B cell (primary cell): ENCODE measurements at regions not wholly inside any gene's neighbourhood (a gene's known extent, or its start where the extent isn't known, plus 50 kb on each side); places are given as distances from the start of the nearest gene placed in this dataset.

Experiments
- ATAC-seq: fragments of 200-7000 bp; cut with Tn5 transposase; one replicate; pipeline ENCODE4 v1.10.0; 2021; ENCODE audit warnings: low read depth, mild to moderate bottlenecking, moderate number of reproducible peaks, moderate library complexity
- CTCF ChIA-PET: fragments of 350-600 bp; sonication (Branson Sonifier 250); formaldehyde crosslinking; loops from one replicate; lab custom pipeline; 2021; ENCODE audit warnings: antibody characterized with exemption, inconsistent platforms; lab: Charles Lee
- POLR2A ChIA-PET: fragments of 350-600 bp; sonication (Branson Sonifier 250); formaldehyde crosslinking; loops from one replicate; lab custom pipeline; 2021; ENCODE audit warnings: antibody characterized with exemption; lab: Charles Lee
- DNase-seq: peaks from one replicate; pipeline ENCODE4 v3.0.0; 2013
- H2AFZ ChIP-seq: 2 replicates; pipeline ENCODE4 v1.6.1; 2012; ENCODE audit warnings: mild to moderate bottlenecking, low read depth, low read length; ENCODE audit not compliant: insufficient read depth, poor library complexity, severe bottlenecking
- H3K27ac ChIP-seq, 2 donors: 1 replicate in 1 of 2; 2 replicates in 1 of 2; pipeline ENCODE4 v1.5.1; 2012 to 2013; ENCODE audit warnings: low read length in 2 of 2, mild to moderate bottlenecking in 2 of 2, moderate library complexity in 1 of 2
- H3K27me3 ChIP-seq, 4 experiments: fragments of 200-600 bp in 1 of 4; sonication (generic) in 1 of 4; replicated peaks in 1 of 4; 1 replicate in 2 of 4; 2 replicates in 2 of 4; pipeline versions ENCODE4 v1.6.1 to v1.7.0; 2013 to 2016; ENCODE audit warnings: low read length in 3 of 4, mild to moderate bottlenecking in 2 of 4, mixed read lengths in 1 of 4, moderate library complexity in 1 of 4; ENCODE audit not compliant: insufficient read depth in 4 of 4, control insufficient read depth in 3 of 4; ENCODE audit errors: control extremely low read depth in 1 of 4
- H3K36me3 ChIP-seq, 2 experiments: replicated peaks in 1 of 2; 1 replicate in 1 of 2; 2 replicates in 1 of 2; pipeline versions ENCODE4 v1.6.1 to v1.7.1; 2013; ENCODE audit warnings: low read length in 1 of 2; ENCODE audit not compliant: insufficient read depth in 2 of 2, control insufficient read depth in 1 of 2; ENCODE audit errors: control extremely low read depth in 1 of 2, extremely low read depth in 1 of 2
- H3K4me1 ChIP-seq, 2 donors: fragments of 200-600 bp in 1 of 2; sonication (generic) in 1 of 2; 1 replicate in 1 of 2; 2 replicates in 1 of 2; pipeline versions ENCODE4 v1.5.1 to v1.6.1; 2013 to 2017; ENCODE audit warnings: low read length in 2 of 2; ENCODE audit not compliant: control insufficient read depth in 2 of 2, insufficient read depth in 2 of 2
- H3K4me2 ChIP-seq: replicated peaks from 2 replicates; pipeline ENCODE3; 2012; ENCODE audit warnings: mild to moderate bottlenecking, low read depth, low read length; ENCODE audit not compliant: poor library complexity, severe bottlenecking
- H3K4me3 ChIP-seq, 5 experiments: fragments of 200-600 bp in 1 of 5; sonication (generic) in 1 of 5; 1 replicate in 3 of 5; 2 replicates in 2 of 5; pipeline versions ENCODE4 v1.5.1 to v1.7.0; 2011 to 2016; ENCODE audit warnings: low read length in 4 of 5, mild to moderate bottlenecking in 4 of 5, low read depth in 2 of 5, control low read depth in 1 of 5, moderate library complexity in 1 of 5; ENCODE audit not compliant: insufficient read depth in 1 of 5; ENCODE audit errors: control extremely low read depth in 1 of 5, extremely low read depth in 1 of 5
- H3K79me2 ChIP-seq: fragments of 200-600 bp; sonication (generic); one replicate; pipeline ENCODE4 v1.6.0; 2016; ENCODE audit warnings: low read length; ENCODE audit not compliant: control insufficient read depth, insufficient read depth
- H3K9ac ChIP-seq: fragments of 200-600 bp; sonication (generic); 2 replicates; pipeline ENCODE4 v1.6.1; 2017; ENCODE audit warnings: mild to moderate bottlenecking, low read length, moderate library complexity
- H3K9me3 ChIP-seq, 3 donors: one replicate each; pipeline versions ENCODE4 v1.6.1 to v1.7.1; 2013; ENCODE audit warnings: low read length in 2 of 3; ENCODE audit not compliant: control insufficient read depth in 2 of 3, insufficient read depth in 1 of 3; ENCODE audit errors: control extremely low read depth in 1 of 3
- H4K20me1 ChIP-seq: 2 replicates; pipeline ENCODE4 v1.6.0; 2012; ENCODE audit warnings: mild to moderate bottlenecking, low read length; ENCODE audit not compliant: insufficient read depth, control insufficient read depth, poor library complexity, severe bottlenecking
- H3K27ac Mint-ChIP-seq: one replicate; pipeline ENCODE4 v1.8.0; 2021; ENCODE audit warnings: mixed read lengths
- H3K27me3 Mint-ChIP-seq: one replicate; pipeline ENCODE4 v1.8.0; 2021; ENCODE audit warnings: mixed read lengths
- H3K4me1 Mint-ChIP-seq: one replicate; pipeline ENCODE4 v1.8.0; 2021; ENCODE audit warnings: mixed read lengths
- H3K4me3 Mint-ChIP-seq: one replicate; pipeline ENCODE4 v1.8.0; 2021; ENCODE audit warnings: mixed read lengths
- H3K9me3 Mint-ChIP-seq: one replicate; pipeline ENCODE4 v1.8.0; 2022; ENCODE audit warnings: mixed read lengths; ENCODE audit not compliant: insufficient read depth
- EZH2 ChIP-seq: IDR thresholded peaks from 2 replicates; pipeline ENCODE4 v1.6.1; 2012; ENCODE audit warnings: borderline replicate concordance, low read depth, mild to moderate bottlenecking, moderate library complexity, low read length; ENCODE audit not compliant: insufficient read depth, poor library complexity, severe bottlenecking
- WGBS: methylation state at CpG from one replicate; pipeline ENCODE4 v1.1.5; 2013; ENCODE audit warnings: missing lambda C conversion rate; ENCODE audit not compliant: insufficient coverage; 5-methylcytosine and 5-hydroxymethylcytosine counted together
- intact Hi-C: fragments of 100-400 bp; cut with micrococcal nuclease; formaldehyde crosslinking; loops from one replicate; pipeline ENCODE4 v1.10.0; 2022
- TF ChIP-seq, protein P1 (sequence below): fragments of 200-600 bp; IDR thresholded peaks from one replicate; pipeline ENCODE4 v1.8.0; 2022; ENCODE audit warnings: antibody characterized with exemption, mild to moderate bottlenecking

- DNase-seq (no peak), ATAC-seq (no peak)
- Mint-ChIP-seq H3K9me3 (no peaks in the 10 kb centered on the region), H3K27ac (no peak overlapping the region), H3K4me1 (no peaks in the 10 kb centered on the region), H3K4me3 (no peak overlapping the region), H3K27me3 (peaks cover 9% of the 10 kb centered on the region)
- H3K79me2 ChIP-seq: no peaks in the 10 kb centered on the region
- CTCF ChIA-PET: no interaction called here
- H3K4me3 ChIP-seq: no peak overlapping the region
- H3K4me2 ChIP-seq: no peak overlapping the region
- WGBS: 80% methylated on average over 1 of the region's 1 CpG
- H3K27me3 ChIP-seq: no peaks in the 10 kb centered on the region
- intact Hi-C loops: no loop called here
- no peaks in the 10 kb centered on the region for H4K20me1 ChIP-seq
- POLR2A ChIA-PET: no interaction called here
- H3K9ac ChIP-seq: no peak overlapping the region
- H3K4me1 ChIP-seq: no peaks in the 10 kb centered on the region
- H3K36me3 ChIP-seq: no peaks in the 10 kb centered on the region
- no peak for TF ChIP-seq EZH2
- TF ChIP-seq, protein P1, sequence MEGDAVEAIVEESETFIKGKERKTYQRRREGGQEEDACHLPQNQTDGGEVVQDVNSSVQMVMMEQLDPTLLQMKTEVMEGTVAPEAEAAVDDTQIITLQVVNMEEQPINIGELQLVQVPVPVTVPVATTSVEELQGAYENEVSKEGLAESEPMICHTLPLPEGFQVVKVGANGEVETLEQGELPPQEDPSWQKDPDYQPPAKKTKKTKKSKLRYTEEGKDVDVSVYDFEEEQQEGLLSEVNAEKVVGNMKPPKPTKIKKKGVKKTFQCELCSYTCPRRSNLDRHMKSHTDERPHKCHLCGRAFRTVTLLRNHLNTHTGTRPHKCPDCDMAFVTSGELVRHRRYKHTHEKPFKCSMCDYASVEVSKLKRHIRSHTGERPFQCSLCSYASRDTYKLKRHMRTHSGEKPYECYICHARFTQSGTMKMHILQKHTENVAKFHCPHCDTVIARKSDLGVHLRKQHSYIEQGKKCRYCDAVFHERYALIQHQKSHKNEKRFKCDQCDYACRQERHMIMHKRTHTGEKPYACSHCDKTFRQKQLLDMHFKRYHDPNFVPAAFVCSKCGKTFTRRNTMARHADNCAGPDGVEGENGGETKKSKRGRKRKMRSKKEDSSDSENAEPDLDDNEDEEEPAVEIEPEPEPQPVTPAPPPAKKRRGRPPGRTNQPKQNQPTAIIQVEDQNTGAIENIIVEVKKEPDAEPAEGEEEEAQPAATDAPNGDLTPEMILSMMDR: no peak
- H2AFZ ChIP-seq: no peak overlapping the region
- no peaks in the 10 kb centered on the region for H3K9me3 ChIP-seq
- H3K27ac ChIP-seq: no peak overlapping the region
Observed at GRCh38 chr5:152259702-152260101, 145.4 kb downstream of the NMUR2 start.

GRCh38 chr5:152256580-152256979 is 148.5 kb downstream of the NMUR2 start:
- H3K9ac ChIP-seq: no peak overlapping the region
- TF ChIP-seq, protein P1: no peak
- TF ChIP-seq EZH2: no peak

More at GRCh38 chr5:152256580-152256979, 148.5 kb downstream of the NMUR2 start:
- Mint-ChIP-seq H3K4me1 (no peaks in the 10 kb centered on the region), H3K27ac (no peak overlapping the region), H3K27me3 (peaks cover 9% of the 10 kb centered on the region), H3K4me3 (no peak overlapping the region), H3K9me3 (peaks cover 2% of the 10 kb centered on the region)
- Histone ChIP-seq H3K36me3 (no peaks in the 10 kb centered on the region), H3K9me3 (no peaks in the 10 kb centered on the region), H3K27me3 (no peaks in the 10 kb centered on the region), H3K4me2 (no peak overlapping the region), H3K4me3 (no peak overlapping the region), H4K20me1 (no peaks in the 10 kb centered on the region), H3K4me1 (no peaks in the 10 kb centered on the region), H2AFZ (no peak overlapping the region), H3K27ac (no peak overlapping the region), H3K79me2 (no peaks in the 10 kb centered on the region)
- ChIA-PET CTCF (no interaction called here), POLR2A (no interaction called here)
- no peak for DNase-seq
- intact Hi-C loops: no loop called here
- WGBS: 80% methylated on average over 1 of the region's 3 CpGs
- ATAC-seq: no peak
